Neural cell (in vitro differentiated cells): ENCODE measurements at regions not wholly inside any gene's neighbourhood (a gene's known extent, or its start where the extent isn't known, plus 50 kb on each side); places are given as distances from the start of the nearest gene placed in this dataset.

Source experiments
- H2AFZ ChIP-seq: fragments of 200-600, 300-800 bp; sonication (generic), shearing (Covaris generic); 2 replicates; pipeline ENCODE4 v1.6.0; 2014; ENCODE audit warnings: low read depth, mild to moderate bottlenecking, antibody characterized with exemption, low read length, moderate library complexity
- H3F3A ChIP-seq: fragments of 200-600 bp; shearing (Covaris generic); 2 replicates; pipeline ENCODE4 v1.6.1; 2016; ENCODE audit warnings: mild to moderate bottlenecking, moderate library complexity, mixed read lengths, antibody characterized with exemption, low read length; ENCODE audit not compliant: insufficient read depth, poor library complexity, severe bottlenecking
- H3K27ac ChIP-seq: fragments of 200-600, 300-800 bp; sonication (generic), shearing (Covaris generic); 2 replicates; pipeline ENCODE4 v1.5.1; 2014; ENCODE audit warnings: mild to moderate bottlenecking, low read length, moderate library complexity
- H3K27me3 ChIP-seq: fragments of 300-800, 200-600 bp; sonication (generic), shearing (Covaris generic); 2 replicates; pipeline ENCODE4 v1.6.0; 2014; ENCODE audit warnings: mild to moderate bottlenecking, low read depth, low read length, moderate library complexity; ENCODE audit not compliant: insufficient read depth
- H3K36me3 ChIP-seq: fragments of 300-800, 200-600 bp; sonication (generic), shearing (Covaris generic); 2 replicates; pipeline ENCODE4 v1.5.1; 2014; ENCODE audit warnings: mild to moderate bottlenecking, antibody characterized with exemption, low read length, moderate library complexity; ENCODE audit not compliant: insufficient read depth
- H3K4me2 ChIP-seq: fragments of 300-800, 200-600 bp; sonication (generic), shearing (Covaris generic); 2 replicates; pipeline ENCODE4 v1.6.0; 2014; ENCODE audit warnings: mild to moderate bottlenecking, low read length
- H3K4me3 ChIP-seq: fragments of 300-800, 200-600 bp; sonication (generic), shearing (Covaris generic); 2 replicates; pipeline ENCODE4 v1.5.1; 2014; ENCODE audit warnings: mild to moderate bottlenecking, low read length, moderate library complexity
- H3K79me2 ChIP-seq: fragments of 200-600 bp; shearing (Covaris generic); replicated peaks from 2 replicates; pipeline ENCODE4 v1.6.0; 2014; ENCODE audit warnings: mild to moderate bottlenecking, low read length, moderate library complexity; ENCODE audit not compliant: insufficient read depth
- H3K9ac ChIP-seq: fragments of 300-800, 200-600 bp; sonication (generic), shearing (Covaris generic); 2 replicates; pipeline ENCODE4 v1.6.1; 2016; ENCODE audit warnings: mild to moderate bottlenecking, low read length, mixed read lengths
- H3K9me2 ChIP-seq: fragments of 200-600 bp; shearing (Covaris generic); 2 replicates; pipeline ENCODE4 v1.6.1; 2016; ENCODE audit warnings: mild to moderate bottlenecking, low read length, mixed read lengths; ENCODE audit not compliant: insufficient read depth
- H3K9me3 ChIP-seq: fragments of 200-600, 300-800 bp; sonication (generic), shearing (Covaris generic); 2 replicates; pipeline ENCODE4 v1.6.1; 2016; ENCODE audit warnings: mild to moderate bottlenecking, mixed run types, low read length, moderate library complexity, mixed read lengths
- H4K20me1 ChIP-seq: fragments of 200-600 bp; shearing (Covaris generic); 2 replicates; pipeline ENCODE4 v1.6.1; 2016; ENCODE audit warnings: mild to moderate bottlenecking, mixed run types; ENCODE audit not compliant: insufficient read depth
- CTCF ChIP-seq: fragments of 450-650 bp; IDR thresholded peaks from 2 replicates; pipeline ENCODE4 v1.5.1; 2014; ENCODE audit warnings: antibody characterized with exemption, mild to moderate bottlenecking, moderate library complexity; ENCODE audit not compliant: poor library complexity, severe bottlenecking
- EP300 ChIP-seq: fragments of 450-650 bp; conservative IDR thresholded peaks from 2 replicates; pipeline ENCODE4 v1.6.1; 2014; ENCODE audit warnings: antibody characterized with exemption, mild to moderate bottlenecking, moderate library complexity; ENCODE audit not compliant: poor library complexity, severe bottlenecking
- EZH2 ChIP-seq: fragments of 200-600, 300-800 bp; shearing (Covaris generic), sonication (generic); IDR thresholded peaks from 2 replicates; pipeline ENCODE4 v1.6.1; 2014; ENCODE audit warnings: antibody characterized with exemption, low read length, borderline replicate concordance, mild to moderate bottlenecking; ENCODE audit not compliant: insufficient read depth, poor library complexity, severe bottlenecking
- MXI1 ChIP-seq: fragments of 450-650 bp; conservative IDR thresholded peaks from 2 replicates; pipeline ENCODE4 v1.6.1; 2014; ENCODE audit warnings: antibody characterized with exemption, mild to moderate bottlenecking; ENCODE audit not compliant: poor library complexity, severe bottlenecking
- POLR2AphosphoS5 ChIP-seq: IDR thresholded peaks from 2 replicates; pipeline ENCODE4 v1.6.1; 2012
- RAD21 ChIP-seq: fragments of 450-650 bp; conservative IDR thresholded peaks from 2 replicates; pipeline ENCODE4 v1.6.1; 2014; ENCODE audit warnings: antibody characterized with exemption, mild to moderate bottlenecking, moderate library complexity
- REST ChIP-seq: IDR thresholded peaks from 2 replicates; pipeline ENCODE4 v1.6.1; 2012; ENCODE audit warnings: borderline replicate concordance
- SMC3 ChIP-seq: fragments of 450-650 bp; conservative IDR thresholded peaks from 2 replicates; pipeline ENCODE4 v1.6.1; 2014; ENCODE audit warnings: antibody characterized with exemption, mild to moderate bottlenecking, moderate library complexity; ENCODE audit not compliant: poor library complexity
- TAF1 ChIP-seq: IDR thresholded peaks from 2 replicates; pipeline ENCODE4 v1.6.1; 2012; ENCODE audit warnings: low read depth

- no peaks in the 10 kb centered on the region for H3K27me3 ChIP-seq
- no peaks in the 10 kb centered on the region for H3K9me2 ChIP-seq
- TF ChIP-seq REST (no peak), SMC3 (no peak), EZH2 (no peak), EP300 (no peak), MXI1 (no peak), TAF1 (no peak), RAD21 (no peak), CTCF (no peak), POLR2AphosphoS5 (no peak)
- no peaks in the 10 kb centered on the region for H3F3A ChIP-seq
- no peak overlapping the region for H3K27ac ChIP-seq
- no peaks in the 10 kb centered on the region for H3K36me3 ChIP-seq
- H2AFZ ChIP-seq = no peak overlapping the region
- no peaks in the 10 kb centered on the region for H3K79me2 ChIP-seq
- no peaks in the 10 kb centered on the region for H3K9me3 ChIP-seq
- H4K20me1 ChIP-seq = no peaks in the 10 kb centered on the region
- H3K4me2 ChIP-seq = no peak overlapping the region
- H3K4me3 ChIP-seq = no peak overlapping the region
- H3K9ac ChIP-seq = no peak overlapping the region
Measured at GRCh38 chr12:78340406-78340805, 509.7 kb downstream of the NAV3 start.

- H3K4me2 ChIP-seq = no peak overlapping the region
- no peak overlapping the region for H3K27ac ChIP-seq
- no peaks in the 10 kb centered on the region for H3K79me2 ChIP-seq
- no peaks in the 10 kb centered on the region for H3K9me3 ChIP-seq
- H2AFZ ChIP-seq = no peak overlapping the region
- H3K27me3 ChIP-seq = no peaks in the 10 kb centered on the region
- H3F3A ChIP-seq = no peaks in the 10 kb centered on the region
- no peak overlapping the region for H3K9ac ChIP-seq
- no peaks in the 10 kb centered on the region for H3K9me2 ChIP-seq
- no peak overlapping the region for H3K4me3 ChIP-seq
- no peaks in the 10 kb centered on the region for H4K20me1 ChIP-seq
- TF ChIP-seq EZH2 (no peak), MXI1 (no peak), RAD21 (no peak), REST (no peak)
- H3K36me3 ChIP-seq = no peaks in the 10 kb centered on the region
Measured at GRCh38 chr12:78343657-78344056, 513.0 kb downstream of the NAV3 start.
